ENCODE measurements at regions not wholly inside any gene's neighbourhood (a gene's known extent, or its start where the extent isn't known, plus 50 kb on each side); places are given as distances from the start of the nearest gene placed in this dataset.
"Not testable (repeated sequence)": the region's sequence is repeated elsewhere in the genome, so short reads cannot be mapped to it uniquely, and the experiment has no call there.

- no peak for DNase-seq
These were observed 144.6 kb downstream of the TFAP2C start for GRCh38 chr20:56773749-56774148.

GRCh38 chr20:56774873-56775272, 145.8 kb downstream of the TFAP2C start:
- no peak for DNase-seq

- no peak for DNase-seq
These were observed 147.2 kb downstream of the TFAP2C start for GRCh38 chr20:56776345-56776744.

- no peak for DNase-seq
These were observed 149.7 kb downstream of the TFAP2C start for GRCh38 chr20:56778765-56779195.

GRCh38 chr20:56779452-56780143, 150.5 kb downstream of the TFAP2C start:
- DNase-seq: no peak

- DNase-seq: no peak
These were observed 151.2 kb downstream of the TFAP2C start for GRCh38 chr20:56780266-56780665.

- DNase-seq: no peak
These were observed 152.1 kb downstream of the TFAP2C start for GRCh38 chr20:56781108-56781739.

- not testable (repeated sequence) for DNase-seq
These were observed 153.0 kb downstream of the TFAP2C start for GRCh38 chr20:56781987-56782560.

GRCh38 chr20:56782814-56783213, 153.7 kb downstream of the TFAP2C start:
- not testable (repeated sequence) for DNase-seq

GRCh38 chr20:56783826-56784225, 154.7 kb downstream of the TFAP2C start:
- DNase-seq: no peak

GRCh38 chr20:56786503-56786902, 157.4 kb downstream of the TFAP2C start:
- DNase-seq: no peak

GRCh38 chr20:56788041-56788670, 159.1 kb downstream of the TFAP2C start:
- DNase-seq: no peak

- DNase-seq: no peak
These were observed 159.8 kb downstream of the TFAP2C start for GRCh38 chr20:56788671-56789610.

GRCh38 chr20:56793916-56794315, 164.8 kb downstream of the TFAP2C start:
- no peak for DNase-seq

- no peak for DNase-seq
These were observed 166.4 kb downstream of the TFAP2C start for GRCh38 chr20:56795492-56795891.

- no peak for DNase-seq
These were observed 167.2 kb downstream of the TFAP2C start for GRCh38 chr20:56796345-56796744.

- no peak for DNase-seq
These were observed 167.9 kb downstream of the TFAP2C start for GRCh38 chr20:56797023-56797422.

- DNase-seq: no peak
These were observed 169.5 kb downstream of the TFAP2C start for GRCh38 chr20:56798634-56799033.

- DNase-seq: no peak
These were observed 170.1 kb downstream of the TFAP2C start for GRCh38 chr20:56799187-56799586.

GRCh38 chr20:56800088-56800487, 171.0 kb downstream of the TFAP2C start:
- no peak for DNase-seq

- DNase-seq: no peak
These were observed 173.1 kb downstream of the TFAP2C start for GRCh38 chr20:56801971-56802755.

- DNase-seq: no peak
These were observed 173.7 kb downstream of the TFAP2C start for GRCh38 chr20:56802805-56803204.

Data from CD4-positive, alpha-beta T cell treated with Interleukin-10 for 1 hour (primary cell).